ENCODE measurements at regions not wholly inside any gene's neighbourhood (a gene's known extent, or its start where the extent isn't known, plus 50 kb on each side); places are given as distances from the start of the nearest gene placed in this dataset.

- Mint-ChIP-seq H3K4me3 (ENCODE audit: low read depth) (no peak overlapping the region), H3K27me3 (no peaks in the 10 kb centered on the region)
- TF ChIP-seq CTCF (IDR thresholded peaks at IDR 0.05; ENCODE audit: unreplicated experiment) = no peak
Observed at GRCh38 chr7:96869538-96869937, 135.8 kb upstream of the DLX6 start.

GRCh38 chr7:96870185-96870584, 135.2 kb upstream of the DLX6 start:
- Mint-ChIP-seq H3K27ac (no peak overlapping the region), H3K9me3 (ENCODE audit: low read depth) (no peaks in the 10 kb centered on the region), H3K4me1 (ENCODE audit: low read depth) (no peaks in the 10 kb centered on the region), H3K4me3 (ENCODE audit: low read depth) (no peak overlapping the region), H3K27me3 (no peaks in the 10 kb centered on the region), H3K36me3 (ENCODE audit: insufficient read depth) (no peaks in the 10 kb centered on the region)
- no peak for DNase-seq (ENCODE audit: low spot score, unreplicated experiment)
- no peak for TF ChIP-seq CTCF (IDR thresholded peaks at IDR 0.05; ENCODE audit: unreplicated experiment)

More at GRCh38 chr7:96869538-96869937, 135.8 kb upstream of the DLX6 start:
- Mint-ChIP-seq H3K27ac (no peak overlapping the region), H3K36me3 (ENCODE audit: insufficient read depth) (no peaks in the 10 kb centered on the region), H3K9me3 (ENCODE audit: low read depth) (no peaks in the 10 kb centered on the region), H3K4me1 (ENCODE audit: low read depth) (no peaks in the 10 kb centered on the region)
- DNase-seq (ENCODE audit: low spot score, unreplicated experiment) = no peak

GRCh38 chr7:96870934-96871333, 134.4 kb upstream of the DLX6 start:
- H3K4me1 Mint-ChIP-seq (ENCODE audit: low read depth) = no peaks in the 10 kb centered on the region
- H3K9me3 Mint-ChIP-seq (ENCODE audit: low read depth) = no peaks in the 10 kb centered on the region
- H3K27ac Mint-ChIP-seq = no peak overlapping the region
- no peak overlapping the region for H3K4me3 Mint-ChIP-seq (ENCODE audit: low read depth)
- no peaks in the 10 kb centered on the region for H3K27me3 Mint-ChIP-seq
- no peak for DNase-seq (ENCODE audit: low spot score, unreplicated experiment)
- no peaks in the 10 kb centered on the region for H3K36me3 Mint-ChIP-seq (ENCODE audit: insufficient read depth)
- TF ChIP-seq CTCF (IDR thresholded peaks at IDR 0.05; ENCODE audit: unreplicated experiment) = no peak

GRCh38 chr7:96887426-96887825, 117.9 kb upstream of the DLX6 start:
- H3K36me3 Mint-ChIP-seq (ENCODE audit: insufficient read depth) = no peaks in the 10 kb centered on the region
- no peak for DNase-seq (ENCODE audit: low spot score, unreplicated experiment)
- no peak overlapping the region for H3K4me3 Mint-ChIP-seq (ENCODE audit: low read depth)
- H3K27me3 Mint-ChIP-seq = no peaks in the 10 kb centered on the region
- H3K27ac Mint-ChIP-seq = no peak overlapping the region
- no peak for TF ChIP-seq CTCF (IDR thresholded peaks at IDR 0.05; ENCODE audit: unreplicated experiment)
- H3K4me1 Mint-ChIP-seq (ENCODE audit: low read depth) = no peaks in the 10 kb centered on the region
- no peaks in the 10 kb centered on the region for H3K9me3 Mint-ChIP-seq (ENCODE audit: low read depth)

- Mint-ChIP-seq H3K27me3 (no peaks in the 10 kb centered on the region), H3K27ac (no peak overlapping the region), H3K36me3 (ENCODE audit: insufficient read depth) (no peaks in the 10 kb centered on the region), H3K9me3 (ENCODE audit: low read depth) (no peaks in the 10 kb centered on the region), H3K4me3 (ENCODE audit: low read depth) (no peak overlapping the region), H3K4me1 (ENCODE audit: low read depth) (no peaks in the 10 kb centered on the region)
- TF ChIP-seq CTCF (IDR thresholded peaks at IDR 0.05; ENCODE audit: unreplicated experiment) = no peak
- no peak for DNase-seq (ENCODE audit: low spot score, unreplicated experiment)
Observed at GRCh38 chr7:96899108-96899507, 106.2 kb upstream of the DLX6 start.

Data from progenitor cell of endocrine pancreas (in vitro differentiated cells).